T-cell (primary cell): ENCODE measurements at regions not wholly inside any gene's neighbourhood (a gene's known extent, or its start where the extent isn't known, plus 50 kb on each side); places are given as distances from the start of the nearest gene placed in this dataset.

Source experiments
- ATAC-seq, 4 experiments: fragments of 200-7000 bp in 3 of 4; fragments of 150-1000 bp in 1 of 4; cut with Tn5 transposase; replicated peaks in 1 of 4; 1 replicate in 3 of 4; 2 replicates in 1 of 4; pipeline ENCODE4 v1.10.0; 2021; ENCODE audit warnings: moderate library complexity in 3 of 4, mild to moderate bottlenecking in 2 of 4, moderate number of reproducible peaks in 1 of 4
- CTCF ChIA-PET, 2 donors: fragments of 300-600 bp; sonication (Branson Sonifier 250); formaldehyde crosslinking; loops; one replicate each; lab custom pipeline; 2022; ENCODE audit warnings: antibody characterized with exemption in 2 of 2; lab: Charles Lee
- POLR2A ChIA-PET, 2 donors: fragments of 300-600 bp; sonication (Branson Sonifier 250); formaldehyde crosslinking; loops; one replicate each; lab custom pipeline; 2022; ENCODE audit warnings: antibody characterized with exemption in 2 of 2; lab: Charles Lee
- DNase-seq, 35 experiments: peaks; one replicate each; pipeline versions ENCODE4 v3.0.0 to v3.0.0-alpha.2; 2013 to 2023
- H3K27ac ChIP-seq: one replicate; pipeline ENCODE4 v1.5.1; 2013; ENCODE audit warnings: low read length
- H3K27me3 ChIP-seq, 2 experiments: replicated peaks in 1 of 2; 1 replicate in 1 of 2; 2 replicates in 1 of 2; pipeline versions ENCODE4 v1.6.1 to v1.7.0; 2013; ENCODE audit warnings: low read length in 1 of 2, mixed read lengths in 1 of 2; ENCODE audit not compliant: control insufficient read depth in 2 of 2, insufficient read depth in 2 of 2; ENCODE audit errors: extremely low read depth in 1 of 2
- H3K36me3 ChIP-seq, 2 donors: 1 replicate in 1 of 2; 2 replicates in 1 of 2; pipeline versions ENCODE4 v1.6.1 to v1.7.0; 2013; ENCODE audit warnings: low read length in 1 of 2; ENCODE audit not compliant: control insufficient read depth in 2 of 2, insufficient read depth in 1 of 2; ENCODE audit errors: extremely low read depth in 1 of 2
- H3K4me1 ChIP-seq, 2 experiments: 1 replicate in 1 of 2; 2 replicates in 1 of 2; pipeline versions ENCODE4 v1.6.1 to v1.7.0; 2013; ENCODE audit warnings: low read length in 2 of 2, mixed read lengths in 1 of 2; ENCODE audit not compliant: insufficient read depth in 2 of 2, control insufficient read depth in 1 of 2; ENCODE audit errors: extremely low read depth in 1 of 2
- H3K4me3 ChIP-seq, 2 donors: 1 replicate in 1 of 2; 2 replicates in 1 of 2; pipeline versions ENCODE4 v1.5.1 to v1.7.0; 2013; ENCODE audit warnings: mild to moderate bottlenecking in 2 of 2, low read length in 1 of 2, moderate library complexity in 1 of 2; ENCODE audit not compliant: control insufficient read depth in 1 of 2; ENCODE audit errors: extremely low read depth in 1 of 2
- H3K9me3 ChIP-seq: 2 replicates; pipeline ENCODE4 v1.7.0; 2013
- H3K27ac Mint-ChIP-seq, 2 donors: one replicate each; pipeline ENCODE4 v1.8.0; 2020 to 2021; ENCODE audit warnings: mild to moderate bottlenecking in 2 of 2, mixed read lengths in 2 of 2
- H3K27me3 Mint-ChIP-seq, 2 donors: one replicate each; pipeline ENCODE4 v1.8.0; 2021 to 2022; ENCODE audit warnings: mixed read lengths in 2 of 2
- H3K36me3 Mint-ChIP-seq: one replicate; pipeline ENCODE4 v1.8.0; 2021; ENCODE audit warnings: mixed read lengths
- H3K4me1 Mint-ChIP-seq, 3 donors: one replicate each; pipeline ENCODE4 v1.8.0; 2020 to 2022; ENCODE audit warnings: mixed read lengths in 3 of 3, mild to moderate bottlenecking in 1 of 3
- H3K4me3 Mint-ChIP-seq, 3 donors: one replicate each; pipeline ENCODE4 v1.8.0; 2020 to 2022; ENCODE audit warnings: mild to moderate bottlenecking in 3 of 3, mixed read lengths in 3 of 3, moderate library complexity in 3 of 3
- H3K9me3 Mint-ChIP-seq, 3 donors: one replicate each; pipeline ENCODE4 v1.8.0; 2020 to 2022; ENCODE audit warnings: mixed read lengths in 3 of 3
- WGBS: methylation state at CpG from one replicate; pipeline ENCODE4 v1.1.5; 2013; ENCODE audit warnings: missing lambda C conversion rate; ENCODE audit not compliant: insufficient coverage; 5-methylcytosine and 5-hydroxymethylcytosine counted together

DNA sequence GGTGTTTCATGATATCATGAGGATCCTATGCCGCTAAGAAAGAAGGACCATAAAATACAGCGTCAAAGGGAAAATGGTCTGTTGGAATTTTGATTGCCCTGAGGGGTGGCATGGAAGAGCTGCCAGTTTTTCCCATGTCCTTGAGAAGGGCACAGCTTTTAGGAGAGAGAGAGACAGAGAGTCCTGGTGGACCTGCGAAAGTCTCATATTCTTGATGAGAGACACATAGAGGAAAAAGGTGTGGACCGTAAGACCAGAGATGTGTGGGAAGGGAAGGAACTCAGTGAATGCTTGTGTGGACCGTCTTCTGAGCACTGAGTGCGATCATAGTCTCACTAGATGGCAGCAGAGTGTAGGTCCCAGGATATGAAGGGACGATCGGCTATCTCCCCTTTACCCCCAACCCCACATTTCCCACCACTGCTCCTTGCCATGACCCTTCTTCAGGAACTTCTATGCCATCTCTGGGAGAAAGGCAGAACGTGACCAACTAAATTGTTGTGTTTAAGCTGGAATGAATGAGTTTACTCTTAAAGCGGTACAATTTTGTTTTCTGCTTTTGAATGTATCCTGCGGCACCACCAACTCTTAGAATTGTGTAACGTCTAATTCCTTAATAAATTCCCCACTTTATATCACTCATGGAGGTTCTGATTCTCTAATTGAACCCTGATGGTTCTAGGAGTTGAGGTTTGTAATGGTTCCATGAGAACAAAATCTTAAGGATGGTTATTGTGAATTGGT, 117.7 kb downstream of the CTH start:
- H3K9me3 ChIP-seq: no peaks in the 10 kb centered on the region
- peaks cover 13 to 22% of the 10 kb centered on the region in 2 donors for H3K27me3 Mint-ChIP-seq
- peak in 3 of 35 experiments; percentile 1 to 30 (median 10) for DNase-seq
- no peaks in the 10 kb centered on the region for H3K27me3 ChIP-seq
- no peaks in the 10 kb centered on the region for H3K9me3 Mint-ChIP-seq
- no peaks in the 10 kb centered on the region for H3K4me1 ChIP-seq
- H3K4me3 ChIP-seq: no peak overlapping the region
- peaks cover 0 to 6% (median 0%) of the 10 kb centered on the region in 3 donors for H3K4me1 Mint-ChIP-seq
- POLR2A ChIA-PET: no interaction called here
- no peaks in the 10 kb centered on the region for H3K36me3 ChIP-seq
- CTCF ChIA-PET: no interaction called here
- 45% methylated on average over 5 of the region's 12 CpGs for WGBS
- H3K4me3 Mint-ChIP-seq: no peak overlapping the region
- no peak overlapping the region for H3K27ac ChIP-seq
- ATAC-seq: peak in 1 of 4 experiments; percentile 45
- H3K36me3 Mint-ChIP-seq: no peaks in the 10 kb centered on the region
- no peak overlapping the region for H3K27ac Mint-ChIP-seq

- H3K4me3 Mint-ChIP-seq: no peak overlapping the region
- no peak for DNase-seq
- H3K4me1 ChIP-seq: no peaks in the 10 kb centered on the region
- no CpG with 5 or more reads among the region's 3 CpGs for WGBS
- H3K27me3 Mint-ChIP-seq: peaks cover 9 to 23% of the 10 kb centered on the region in 2 donors
- CTCF ChIA-PET: no interaction called here
- no peak overlapping the region for H3K27ac Mint-ChIP-seq
- H3K4me1 Mint-ChIP-seq: no peaks in the 10 kb centered on the region
- no peaks in the 10 kb centered on the region for H3K36me3 Mint-ChIP-seq
- no peak overlapping the region for H3K4me3 ChIP-seq
- no peaks in the 10 kb centered on the region for H3K36me3 ChIP-seq
- POLR2A ChIA-PET: no interaction called here
- no peaks in the 10 kb centered on the region for H3K27me3 ChIP-seq
- H3K9me3 ChIP-seq: no peaks in the 10 kb centered on the region
- no peak for ATAC-seq
- H3K27ac ChIP-seq: no peak overlapping the region
- no peaks in the 10 kb centered on the region for H3K9me3 Mint-ChIP-seq
These were observed 125.8 kb downstream of the CTH start for GRCh38 chr1:70536708-70537366.

- H3K27ac Mint-ChIP-seq: no peak overlapping the region
- ChIA-PET CTCF (no interaction called here), POLR2A (no interaction called here)
- H3K9me3 Mint-ChIP-seq: no peaks in the 10 kb centered on the region
- H3K4me3 ChIP-seq: no peak overlapping the region
- H3K27ac ChIP-seq: no peak overlapping the region
- ATAC-seq (no peak), DNase-seq (no peak)
- no peaks in the 10 kb centered on the region for H3K4me1 Mint-ChIP-seq
- peaks cover 9 to 27% of the 10 kb centered on the region in 2 donors for H3K27me3 Mint-ChIP-seq
- no peaks in the 10 kb centered on the region for H3K4me1 ChIP-seq
- H3K9me3 ChIP-seq: no peaks in the 10 kb centered on the region
- H3K27me3 ChIP-seq: no peaks in the 10 kb centered on the region
- no peak overlapping the region for H3K4me3 Mint-ChIP-seq
- WGBS: 100% methylated on average over 1 of the region's 3 CpGs
- no peaks in the 10 kb centered on the region for H3K36me3 Mint-ChIP-seq
- no peaks in the 10 kb centered on the region for H3K36me3 ChIP-seq
These were observed 126.7 kb downstream of the CTH start for GRCh38 chr1:70537788-70538187.

- no peaks in the 10 kb centered on the region for H3K4me1 Mint-ChIP-seq
- H3K4me1 ChIP-seq: no peaks in the 10 kb centered on the region
- DNase-seq (no peak), ATAC-seq (no peak)
- no peak overlapping the region for H3K27ac ChIP-seq
- no peaks in the 10 kb centered on the region for H3K9me3 Mint-ChIP-seq
- ChIA-PET CTCF (no interaction called here), POLR2A (no interaction called here)
- peaks cover 11 to 20% of the 10 kb centered on the region in 2 donors for H3K27me3 Mint-ChIP-seq
- no peaks in the 10 kb centered on the region for H3K36me3 Mint-ChIP-seq
- H3K9me3 ChIP-seq: no peaks in the 10 kb centered on the region
- H3K4me3 ChIP-seq: no peak overlapping the region
- H3K27ac Mint-ChIP-seq: no peak overlapping the region
- H3K36me3 ChIP-seq: no peaks in the 10 kb centered on the region
- no peaks in the 10 kb centered on the region for H3K27me3 ChIP-seq
- no peak overlapping the region for H3K4me3 Mint-ChIP-seq
These were observed 131.0 kb downstream of the CTH start for GRCh38 chr1:70542030-70542429.

- Mint-ChIP-seq H3K36me3 (no peaks in the 10 kb centered on the region), H3K27ac (no peak overlapping the region), H3K4me1 (no peaks in the 10 kb centered on the region), H3K4me3 (no peak overlapping the region), H3K9me3 (no peaks in the 10 kb centered on the region), H3K27me3 (peaks cover 7 to 17% of the 10 kb centered on the region in 2 donors)
- ChIA-PET CTCF (interaction anchor here in 1 of 2 donors (0.6 kb wide), 1 partner anchor 37 kb away, joined by 5 read pairs; no protein-coding TSS in a partner anchor), POLR2A (no interaction called here)
- no peak overlapping the region for H3K27ac ChIP-seq
- no peaks in the 10 kb centered on the region for H3K36me3 ChIP-seq
- no peak for ATAC-seq
- no peak for DNase-seq
- H3K4me3 ChIP-seq: no peak overlapping the region
- H3K9me3 ChIP-seq: no peaks in the 10 kb centered on the region
- H3K4me1 ChIP-seq: no peaks in the 10 kb centered on the region
- no peaks in the 10 kb centered on the region for H3K27me3 ChIP-seq
- WGBS: 86% methylated on average over 2 of the region's 2 CpGs
These were observed 131.8 kb downstream of the CTH start for GRCh38 chr1:70542856-70543255.

- no peak overlapping the region for H3K27ac ChIP-seq
- no peaks in the 10 kb centered on the region for H3K4me1 Mint-ChIP-seq
- H3K27ac Mint-ChIP-seq: no peak overlapping the region
- ATAC-seq: no peak
- peaks cover 10 to 14% of the 10 kb centered on the region in 2 donors for H3K27me3 Mint-ChIP-seq
- H3K4me3 ChIP-seq: no peak overlapping the region
- no peaks in the 10 kb centered on the region for H3K9me3 Mint-ChIP-seq
- no peaks in the 10 kb centered on the region for H3K4me1 ChIP-seq
- ChIA-PET POLR2A (no interaction called here), CTCF (no interaction called here)
- WGBS: no CpG with 5 or more reads among the region's 1 CpG
- no peaks in the 10 kb centered on the region for H3K9me3 ChIP-seq
- H3K27me3 ChIP-seq: no peaks in the 10 kb centered on the region
- no peak overlapping the region for H3K4me3 Mint-ChIP-seq
- no peak for DNase-seq
- no peaks in the 10 kb centered on the region for H3K36me3 ChIP-seq
- no peaks in the 10 kb centered on the region for H3K36me3 Mint-ChIP-seq
These were observed 135.7 kb downstream of the CTH start for GRCh38 chr1:70546726-70547125.
